NT2/D1 (cell line): ENCODE measurements at regions not wholly inside any gene's neighbourhood (a gene's known extent, or its start where the extent isn't known, plus 50 kb on each side); places are given as distances from the start of the nearest gene placed in this dataset.
"Not testable (repeated sequence)": the region's sequence is repeated elsewhere in the genome, so short reads cannot be mapped to it uniquely, and the experiment has no call there.

ENCODE experiments used
- DNase-seq: peaks from one replicate; pipeline ENCODE4 v3.0.0-alpha.2; 2011; ENCODE audit warnings: low read depth, low spot score
- H3K27me3 ChIP-seq: 2 replicates; pipeline ENCODE4 v1.6.0; 2011; ENCODE audit warnings: mild to moderate bottlenecking; ENCODE audit not compliant: insufficient read length, insufficient read depth
- H3K36me3 ChIP-seq: 2 replicates; pipeline ENCODE4 v1.6.1; 2011; ENCODE audit warnings: mild to moderate bottlenecking, low read length, mixed read lengths; ENCODE audit not compliant: insufficient read depth, insufficient read length
- H3K4me1 ChIP-seq: 2 replicates; pipeline ENCODE4 v1.5.1; 2011; ENCODE audit not compliant: insufficient read depth, insufficient read length
- H3K4me3 ChIP-seq: 2 replicates; pipeline ENCODE4 v1.5.1; 2011; ENCODE audit warnings: low read depth; ENCODE audit not compliant: insufficient read length
- H3K9ac ChIP-seq: 2 replicates; pipeline ENCODE4 v1.6.0; 2011; ENCODE audit warnings: low read depth; ENCODE audit not compliant: insufficient read length
- H3K9me3 ChIP-seq: 2 replicates; pipeline ENCODE4 v1.5.1; 2011; ENCODE audit warnings: mild to moderate bottlenecking, low read length; ENCODE audit not compliant: insufficient read depth
- SUZ12 ChIP-seq: IDR thresholded peaks from 2 replicates; pipeline ENCODE4 v1.6.1; 2011; ENCODE audit not compliant: insufficient read length, insufficient read depth; ENCODE audit errors: extremely low read depth
- YY1 ChIP-seq: IDR thresholded peaks from 2 replicates; pipeline ENCODE4 v1.6.1; 2011; ENCODE audit not compliant: insufficient read length, insufficient read depth
- ZNF274 ChIP-seq: IDR thresholded peaks from 2 replicates; pipeline ENCODE4 v1.6.1; 2011; ENCODE audit warnings: mild to moderate bottlenecking, low read depth, low read length

GRCh38 chr2:10193851-10194820, 71.6 kb downstream of the RRM2 start:
- DNase-seq, result no peak
- TF ChIP-seq SUZ12 (no peak), YY1 (no peak), ZNF274 (no peak)
- peaks cover 21% of the 10 kb centered on the region; the same call in 1 of the 2 replicates for H3K9me3 ChIP-seq
- H3K27me3 ChIP-seq, result no peaks in the 10 kb centered on the region
- H3K4me1 ChIP-seq, result no peaks in the 10 kb centered on the region
- no peaks in the 10 kb centered on the region for H3K36me3 ChIP-seq
- H3K4me3 ChIP-seq, result no peak overlapping the region
- H3K9ac ChIP-seq, result no peak overlapping the region

- H3K9me3 ChIP-seq, result peaks cover 21% of the 10 kb centered on the region; the same call in 1 of the 2 replicates
- TF ChIP-seq SUZ12 (no peak), ZNF274 (no peak), YY1 (no peak)
- no peaks in the 10 kb centered on the region for H3K36me3 ChIP-seq
- no peak for DNase-seq
- H3K4me1 ChIP-seq, result no peaks in the 10 kb centered on the region
- no peak overlapping the region for H3K9ac ChIP-seq
- H3K27me3 ChIP-seq, result no peaks in the 10 kb centered on the region
- H3K4me3 ChIP-seq, result no peak overlapping the region
Observed at GRCh38 chr2:10195278-10196109, 73.0 kb downstream of the RRM2 start.

- no peaks in the 10 kb centered on the region for H3K4me1 ChIP-seq
- no peak overlapping the region for H3K4me3 ChIP-seq
- H3K27me3 ChIP-seq, result no peaks in the 10 kb centered on the region
- H3K36me3 ChIP-seq, result no peaks in the 10 kb centered on the region
- H3K9me3 ChIP-seq, result peaks cover 21% of the 10 kb centered on the region; the same call in 1 of the 2 replicates
- TF ChIP-seq YY1, result no peak
- no peak for TF ChIP-seq SUZ12
- TF ChIP-seq ZNF274, result no peak
- no peak overlapping the region for H3K9ac ChIP-seq
- DNase-seq, result no peak
Observed at GRCh38 chr2:10196110-10196892, 73.8 kb downstream of the RRM2 start.

- Histone ChIP-seq H3K4me1 (no peaks in the 10 kb centered on the region), H3K36me3 (no peaks in the 10 kb centered on the region)
Observed at GRCh38 chr2:10196948-10197696, 74.6 kb downstream of the RRM2 start.

GRCh38 chr2:10197697-10198076, 75.1 kb downstream of the RRM2 start:
- Histone ChIP-seq H3K27me3 (no peaks in the 10 kb centered on the region), H3K36me3 (no peaks in the 10 kb centered on the region), H3K9ac (no peak overlapping the region), H3K4me1 (no peaks in the 10 kb centered on the region), H3K9me3 (peaks cover 21% of the 10 kb centered on the region; the same call in 1 of the 2 replicates), H3K4me3 (no peak overlapping the region)
- DNase-seq, result no peak
- TF ChIP-seq SUZ12 (no peak), ZNF274 (no peak), YY1 (no peak)

More at GRCh38 chr2:10196948-10197696, 74.6 kb downstream of the RRM2 start:
- no peak overlapping the region for H3K9ac ChIP-seq
- peaks cover 21% of the 10 kb centered on the region; the same call in 1 of the 2 replicates for H3K9me3 ChIP-seq
- TF ChIP-seq YY1 (no peak), ZNF274 (no peak), SUZ12 (no peak)
- H3K4me3 ChIP-seq, result no peak overlapping the region
- no peaks in the 10 kb centered on the region for H3K27me3 ChIP-seq
- no peak for DNase-seq

- H3K27me3 ChIP-seq, H3K4me1 ChIP-seq, H3K36me3 ChIP-seq, H3K9ac ChIP-seq, DNase-seq, H3K4me3 ChIP-seq: not testable (repeated sequence)
- H3K9me3 ChIP-seq, result peaks cover 21% of the 10 kb centered on the region; the same call in 1 of the 2 replicates
Observed at GRCh38 chr2:10198482-10198881, 75.9 kb downstream of the RRM2 start.
